OCI-LY7 (cell line): ENCODE measurements at regions not wholly inside any gene's neighbourhood (a gene's known extent, or its start where the extent isn't known, plus 50 kb on each side); places are given as distances from the start of the nearest gene placed in this dataset.
"Not testable (repeated sequence)": the region's sequence is repeated elsewhere in the genome, so short reads cannot be mapped to it uniquely, and the experiment has no call there.

Source experiments
- BruUV-seq: library from RNA; stranded (reverse); fragments of 400-500 nt; replicated peaks from 2 replicates; lab custom pipeline; 2021; lab: Mats Ljungman, UMichigan
- CTCF ChIA-PET: fragments of 300-600 bp; sonication (Branson Sonifier 250); formaldehyde crosslinking; loops from one replicate; lab custom pipeline; 2022; ENCODE audit warnings: antibody characterized with exemption; ENCODE audit not compliant: unreplicated experiment; lab: Charles Lee
- POLR2A ChIA-PET: fragments of 300-600 bp; sonication (Branson Sonifier 250); formaldehyde crosslinking; loops from one replicate; lab custom pipeline; 2022; ENCODE audit warnings: antibody characterized with exemption; lab: Charles Lee
- DNase-seq: peaks from one replicate; pipeline ENCODE4 v3.0.0-alpha.2; 2015; ENCODE audit warnings: low spot score
- H2AFZ ChIP-seq: fragments of 200-600 bp; sonication (generic), shearing (Covaris generic); 2 replicates; pipeline ENCODE4 v1.6.1; 2014; ENCODE audit warnings: mild to moderate bottlenecking, antibody characterized with exemption, low read length, moderate library complexity
- H3K27ac ChIP-seq: fragments of 200-600 bp; sonication (generic); 2 replicates; pipeline ENCODE4 v1.5.1; 2014; ENCODE audit warnings: mixed run types, low read depth, mild to moderate bottlenecking, moderate library complexity, low read length, inconsistent platforms; ENCODE audit not compliant: poor library complexity, severe bottlenecking
- H3K36me3 ChIP-seq: fragments of 200-600 bp; sonication (generic); 2 replicates; pipeline ENCODE4 v1.6.1; 2014; ENCODE audit warnings: mild to moderate bottlenecking, antibody characterized with exemption, low read length, moderate library complexity, mixed read lengths; ENCODE audit not compliant: insufficient read depth
- H3K4me1 ChIP-seq: fragments of 200-600 bp; sonication (generic); 2 replicates; pipeline ENCODE4 v1.5.1; 2014; ENCODE audit warnings: mild to moderate bottlenecking, low read length; ENCODE audit not compliant: insufficient read depth, poor library complexity, severe bottlenecking
- H3K4me2 ChIP-seq: fragments of 200-600 bp; sonication (generic); 2 replicates; pipeline ENCODE4 v1.6.1; 2014; ENCODE audit warnings: mild to moderate bottlenecking, low read length
- H3K4me3 ChIP-seq: fragments of 200-600 bp; sonication (generic); 2 replicates; pipeline ENCODE4 v1.5.1; 2014; ENCODE audit warnings: mild to moderate bottlenecking, low read depth, low read length; ENCODE audit not compliant: poor library complexity, severe bottlenecking
- H3K79me2 ChIP-seq: fragments of 200-600 bp; sonication (generic); 2 replicates; pipeline ENCODE4 v1.6.1; 2016; ENCODE audit warnings: low read depth, mild to moderate bottlenecking, low read length, moderate library complexity, mixed read lengths; ENCODE audit not compliant: insufficient read depth
- H3K9me2 ChIP-seq: fragments of 200-600 bp; sonication (generic); 2 replicates; pipeline ENCODE4 v1.6.1; 2016; ENCODE audit warnings: mild to moderate bottlenecking, low read length, mixed read lengths; ENCODE audit not compliant: insufficient read depth
- H3K9me3 ChIP-seq: fragments of 200-600 bp; sonication (generic); 2 replicates; pipeline ENCODE4 v1.6.1; 2014; ENCODE audit warnings: mild to moderate bottlenecking, mixed run types, low read length, mixed read lengths
- H4K20me1 ChIP-seq: fragments of 200-600 bp; sonication (generic); 2 replicates; pipeline ENCODE4 v1.6.1; 2014; ENCODE audit warnings: mild to moderate bottlenecking, antibody characterized with exemption, low read length, moderate library complexity, mixed read lengths; ENCODE audit not compliant: insufficient read depth
- EZH2phosphoT487 ChIP-seq: fragments of 200-600 bp; sonication (generic); IDR thresholded peaks from 2 replicates; pipeline ENCODE4 v1.6.1; 2018; ENCODE audit warnings: low read depth, borderline replicate concordance, mild to moderate bottlenecking, mixed run types, antibody characterized with exemption, low read length, moderate library complexity, mixed read lengths
- intact Hi-C: fragments of 100-400 bp; cut with micrococcal nuclease; formaldehyde crosslinking; loops from one replicate; pipeline ENCODE4 v1.10.0; 2022; ENCODE audit not compliant: unreplicated experiment
- TF ChIP-seq, protein P1 (sequence below): fragments of 200-600 bp; sonication (generic); conservative IDR thresholded peaks from 2 replicates; pipeline ENCODE4 v1.5.1; 2014; ENCODE audit warnings: mild to moderate bottlenecking, antibody characterized with exemption, low read length, moderate library complexity, mixed read lengths

DNA sequence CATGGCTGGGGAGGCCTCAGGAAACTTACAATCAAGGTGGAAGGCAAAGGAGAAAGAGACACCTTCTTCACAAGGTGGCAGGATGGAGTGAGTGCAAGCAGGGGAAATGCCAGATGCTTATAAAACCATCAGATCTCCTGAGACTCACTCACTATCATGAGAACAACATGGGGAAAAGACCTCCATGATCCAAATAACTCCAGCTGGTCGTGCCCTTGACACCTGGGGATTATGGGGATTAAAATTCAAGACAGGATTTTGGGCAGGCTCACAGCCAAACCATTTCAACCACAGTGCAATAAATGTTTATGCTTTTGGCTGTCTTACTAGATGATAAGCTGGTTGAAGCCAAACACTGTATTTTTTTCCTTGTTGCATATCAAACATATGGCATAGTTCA is 1112.4 kb downstream of the STIM2 start:
- H3K4me2 ChIP-seq = no peak overlapping the region
- no peaks in the 10 kb centered on the region for H3K9me2 ChIP-seq
- no peak overlapping the region for H3K4me3 ChIP-seq
- no peak overlapping the region for H2AFZ ChIP-seq
- intact Hi-C loops = no loop called here
- no peaks in the 10 kb centered on the region for H3K9me3 ChIP-seq
- TF ChIP-seq, protein P1, sequence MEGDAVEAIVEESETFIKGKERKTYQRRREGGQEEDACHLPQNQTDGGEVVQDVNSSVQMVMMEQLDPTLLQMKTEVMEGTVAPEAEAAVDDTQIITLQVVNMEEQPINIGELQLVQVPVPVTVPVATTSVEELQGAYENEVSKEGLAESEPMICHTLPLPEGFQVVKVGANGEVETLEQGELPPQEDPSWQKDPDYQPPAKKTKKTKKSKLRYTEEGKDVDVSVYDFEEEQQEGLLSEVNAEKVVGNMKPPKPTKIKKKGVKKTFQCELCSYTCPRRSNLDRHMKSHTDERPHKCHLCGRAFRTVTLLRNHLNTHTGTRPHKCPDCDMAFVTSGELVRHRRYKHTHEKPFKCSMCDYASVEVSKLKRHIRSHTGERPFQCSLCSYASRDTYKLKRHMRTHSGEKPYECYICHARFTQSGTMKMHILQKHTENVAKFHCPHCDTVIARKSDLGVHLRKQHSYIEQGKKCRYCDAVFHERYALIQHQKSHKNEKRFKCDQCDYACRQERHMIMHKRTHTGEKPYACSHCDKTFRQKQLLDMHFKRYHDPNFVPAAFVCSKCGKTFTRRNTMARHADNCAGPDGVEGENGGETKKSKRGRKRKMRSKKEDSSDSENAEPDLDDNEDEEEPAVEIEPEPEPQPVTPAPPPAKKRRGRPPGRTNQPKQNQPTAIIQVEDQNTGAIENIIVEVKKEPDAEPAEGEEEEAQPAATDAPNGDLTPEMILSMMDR = no peak
- TF ChIP-seq EZH2phosphoT487 = no peak
- CTCF ChIA-PET = no interaction called here
- DNase-seq = no peak
- no peaks in the 10 kb centered on the region for H4K20me1 ChIP-seq
- no peaks in the 10 kb centered on the region for H3K79me2 ChIP-seq
- POLR2A ChIA-PET = no interaction called here
- no peaks in the 10 kb centered on the region for H3K36me3 ChIP-seq
- H3K27ac ChIP-seq = no peak overlapping the region
- H3K4me1 ChIP-seq = no peaks in the 10 kb centered on the region
- BruUV-seq = no TSS peak

DNA sequence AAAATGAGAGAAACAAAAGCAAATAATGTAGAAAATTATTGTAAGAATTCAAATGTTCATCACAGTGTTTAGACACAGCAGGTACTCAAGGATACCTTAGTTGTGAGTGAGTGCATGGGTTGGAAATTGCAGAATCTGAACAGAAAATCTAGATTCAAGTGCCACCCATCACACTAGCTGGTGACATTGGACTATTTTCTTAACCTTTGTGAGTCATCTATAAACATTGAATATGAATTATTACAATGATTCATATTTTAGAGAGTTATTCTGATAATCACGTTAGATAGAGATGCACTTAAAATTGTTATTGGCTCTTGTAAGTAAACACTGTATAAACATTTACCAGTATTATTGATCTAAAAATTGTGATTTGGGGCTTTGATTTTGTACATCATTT is 1113.1 kb downstream of the STIM2 start:
- Histone ChIP-seq H3K9me3 (no peaks in the 10 kb centered on the region), H2AFZ (no peak overlapping the region), H3K36me3 (no peaks in the 10 kb centered on the region), H4K20me1 (no peaks in the 10 kb centered on the region), H3K4me3 (no peak overlapping the region), H3K27ac (no peak overlapping the region), H3K4me1 (no peaks in the 10 kb centered on the region), H3K4me2 (no peak overlapping the region), H3K79me2 (no peaks in the 10 kb centered on the region), H3K9me2 (no peaks in the 10 kb centered on the region)
- no peak for DNase-seq
- ChIA-PET CTCF (no interaction called here), POLR2A (no interaction called here)
- intact Hi-C loops = no loop called here
- TF ChIP-seq, protein P1 = no peak
- TF ChIP-seq EZH2phosphoT487 = no peak
- no TSS peak for BruUV-seq

DNA sequence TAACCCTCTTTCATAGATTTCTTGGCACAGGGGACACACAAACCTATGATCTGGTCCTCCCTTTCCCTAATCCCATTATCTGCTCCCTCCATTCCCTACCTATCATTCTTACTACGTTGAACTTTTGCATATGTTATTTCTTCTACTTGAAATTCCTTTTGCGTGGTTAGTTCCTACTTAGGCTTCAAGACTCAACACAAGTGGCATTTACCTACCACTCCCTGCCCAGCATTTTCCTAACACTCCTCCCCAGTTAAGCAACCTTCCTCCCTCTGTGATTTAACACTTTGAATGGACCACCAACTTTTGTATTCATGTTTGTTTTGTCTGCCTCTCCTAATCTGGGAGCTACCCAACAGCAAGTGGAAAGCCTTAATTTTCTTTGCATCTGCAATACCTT is 1113.7 kb downstream of the STIM2 start:
- DNase-seq = no peak
- no peaks in the 10 kb centered on the region for H3K9me3 ChIP-seq
- no TSS peak for BruUV-seq
- H3K4me1 ChIP-seq = no peaks in the 10 kb centered on the region
- ChIA-PET CTCF (no interaction called here), POLR2A (no interaction called here)
- TF ChIP-seq, protein P1 = no peak
- no peak for TF ChIP-seq EZH2phosphoT487
- H3K4me2 ChIP-seq = no peak overlapping the region
- no peaks in the 10 kb centered on the region for H3K79me2 ChIP-seq
- H3K4me3 ChIP-seq = no peak overlapping the region
- intact Hi-C loops = no loop called here
- no peaks in the 10 kb centered on the region for H4K20me1 ChIP-seq
- no peaks in the 10 kb centered on the region for H3K36me3 ChIP-seq
- H2AFZ ChIP-seq = no peak overlapping the region
- no peak overlapping the region for H3K27ac ChIP-seq
- no peaks in the 10 kb centered on the region for H3K9me2 ChIP-seq

DNA sequence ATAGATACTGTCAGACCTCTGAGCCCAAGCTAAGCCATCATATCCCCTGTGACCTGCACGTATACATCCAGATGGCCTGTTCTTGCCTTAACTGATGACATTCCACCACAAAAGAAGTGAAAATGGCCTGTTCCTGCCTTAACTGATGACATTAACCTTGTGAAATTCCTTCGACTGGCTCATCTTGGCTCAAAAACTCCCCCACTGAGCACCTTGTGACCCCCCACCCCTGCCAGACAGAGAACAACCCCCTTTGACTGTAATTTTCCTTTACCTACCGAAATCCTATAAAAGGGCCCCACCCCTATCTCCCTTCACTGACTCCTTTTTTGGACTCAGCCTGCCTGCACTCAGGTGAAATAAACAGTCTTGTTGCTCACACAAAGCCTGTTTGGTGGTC is 1114.2 kb downstream of the STIM2 start:
- H2AFZ ChIP-seq, H3K4me3 ChIP-seq, POLR2A ChIA-PET, intact Hi-C loops, H4K20me1 ChIP-seq, H3K4me2 ChIP-seq, DNase-seq, H3K9me3 ChIP-seq, CTCF ChIA-PET, H3K4me1 ChIP-seq, H3K79me2 ChIP-seq, H3K27ac ChIP-seq, BruUV-seq, H3K9me2 ChIP-seq, H3K36me3 ChIP-seq: not testable (repeated sequence)
